ENCODE measurements at regions not wholly inside any gene's neighbourhood (a gene's known extent, or its start where the extent isn't known, plus 50 kb on each side); places are given as distances from the start of the nearest gene placed in this dataset.
"Not testable (repeated sequence)": the region's sequence is repeated elsewhere in the genome, so short reads cannot be mapped to it uniquely, and the experiment has no call there.

DNA sequence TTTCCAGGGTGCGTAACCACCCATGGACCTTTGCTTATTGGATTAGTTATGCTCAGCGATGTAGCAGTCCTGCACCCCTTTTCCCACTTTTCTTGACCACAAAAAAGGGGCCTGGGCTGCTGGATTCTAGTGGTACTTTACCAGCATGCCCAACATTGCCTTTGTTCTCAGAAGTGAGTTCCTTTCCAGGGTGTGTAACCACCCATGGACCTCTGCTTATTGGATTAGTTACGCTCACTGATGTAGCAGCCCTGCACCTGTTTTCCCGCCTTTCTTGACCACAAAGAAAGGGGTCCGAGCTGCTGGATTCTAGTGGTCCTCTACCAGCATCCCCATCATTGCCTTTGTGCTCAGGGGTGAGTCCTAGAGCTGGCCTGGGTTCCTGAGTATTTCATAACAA, 138.2 kb downstream of the COX18 start:
- Histone ChIP-seq H3K14ac (ENCODE audit: insufficient read depth, low read length) (no peak overlapping the region), H2BK15ac (ENCODE audit: low read depth, low read length) (no peak overlapping the region), H2AFZ (ENCODE audit: low read length) (no peak overlapping the region), H3K27me3 (ENCODE audit: insufficient read depth, low read length) (no peaks in the 10 kb centered on the region), H3T11ph (ENCODE audit: low read length) (no peak overlapping the region), H4K91ac (ENCODE audit: insufficient read length, low read depth, low read length) (no peak overlapping the region), H3K56ac (ENCODE audit: insufficient read length, low read depth, low read length) (no peak overlapping the region), H2AK5ac (ENCODE audit: insufficient read length, low read length) (no peak overlapping the region), H4K5ac (ENCODE audit: insufficient read length, low read depth, low read length) (no peak overlapping the region), H2BK120ac (ENCODE audit: low read depth, low read length, poor library complexity, severe bottlenecking) (no peak overlapping the region), H2BK12ac (ENCODE audit: insufficient read length, low read depth, low read length) (no peak overlapping the region), H4K20me1 (ENCODE audit: control insufficient read depth, insufficient read depth, insufficient read length) (no peaks in the 10 kb centered on the region), H3K27ac (ENCODE audit: insufficient read length, low read depth, low read length) (no peak overlapping the region), H3K4ac (ENCODE audit: low read depth, low read length) (no peak overlapping the region), H3K23me2 (ENCODE audit: insufficient read length, low read depth, low read length, poor library complexity, severe bottlenecking) (no peaks in the 10 kb centered on the region), H3K79me2 (ENCODE audit: insufficient read depth, low read length) (no peaks in the 10 kb centered on the region), H3K4me2 (ENCODE audit: insufficient read depth, insufficient read length, low read length) (no peak overlapping the region), H2BK20ac (ENCODE audit: low read depth, low read length, poor library complexity, severe bottlenecking) (no peak overlapping the region), H2BK5ac (ENCODE audit: insufficient read length, low read length) (no peak overlapping the region), H4K8ac (replicated peaks; ENCODE audit: insufficient read length, low read depth, low read length) (no peak overlapping the region), H3K4me1 (ENCODE audit: insufficient read depth, low read length) (no peaks in the 10 kb centered on the region; the same call in 1 of the 2 replicates), H3K9me3 (ENCODE audit: control insufficient read depth, low read depth, low read length) (no peaks in the 10 kb centered on the region), H3K9ac (ENCODE audit: extremely low read depth, insufficient read length, low read length) (no peak overlapping the region), H3K18ac (ENCODE audit: insufficient read length, low read depth, low read length) (no peak overlapping the region), H3K79me1 (ENCODE audit: insufficient read depth, low read depth, low read length, poor library complexity, severe bottlenecking) (no peaks in the 10 kb centered on the region), H3K23ac (ENCODE audit: insufficient read length, low read depth, low read length) (no peak overlapping the region)
- Mint-ChIP-seq H3K4me3 (no peak overlapping the region), H3K27ac (no peak overlapping the region), H3K4me1 (peaks cover 3% of the 10 kb centered on the region in 2 experiments; a peak in 3 of 4 replicates), H3K9me3 (peaks cover 0 to 1% of the 10 kb centered on the region in 2 experiments; a peak in 3 of 5 replicates), H3K27me3 (ENCODE audit: low read depth) (no peaks in the 10 kb centered on the region; the same call in 1 of the 2 replicates), H3K36me3 (ENCODE audit: insufficient read depth in 1 of 3, low read depth in 3 of 3) (no peaks in the 10 kb centered on the region)
- no peak for DNase-seq
- no CpG with 5 or more reads among the region's 5 CpGs for WGBS (ENCODE audit: extremely low coverage, insufficient read length, low lambda C conversion rate)
- TF ChIP-seq, protein P1, sequence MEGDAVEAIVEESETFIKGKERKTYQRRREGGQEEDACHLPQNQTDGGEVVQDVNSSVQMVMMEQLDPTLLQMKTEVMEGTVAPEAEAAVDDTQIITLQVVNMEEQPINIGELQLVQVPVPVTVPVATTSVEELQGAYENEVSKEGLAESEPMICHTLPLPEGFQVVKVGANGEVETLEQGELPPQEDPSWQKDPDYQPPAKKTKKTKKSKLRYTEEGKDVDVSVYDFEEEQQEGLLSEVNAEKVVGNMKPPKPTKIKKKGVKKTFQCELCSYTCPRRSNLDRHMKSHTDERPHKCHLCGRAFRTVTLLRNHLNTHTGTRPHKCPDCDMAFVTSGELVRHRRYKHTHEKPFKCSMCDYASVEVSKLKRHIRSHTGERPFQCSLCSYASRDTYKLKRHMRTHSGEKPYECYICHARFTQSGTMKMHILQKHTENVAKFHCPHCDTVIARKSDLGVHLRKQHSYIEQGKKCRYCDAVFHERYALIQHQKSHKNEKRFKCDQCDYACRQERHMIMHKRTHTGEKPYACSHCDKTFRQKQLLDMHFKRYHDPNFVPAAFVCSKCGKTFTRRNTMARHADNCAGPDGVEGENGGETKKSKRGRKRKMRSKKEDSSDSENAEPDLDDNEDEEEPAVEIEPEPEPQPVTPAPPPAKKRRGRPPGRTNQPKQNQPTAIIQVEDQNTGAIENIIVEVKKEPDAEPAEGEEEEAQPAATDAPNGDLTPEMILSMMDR (conservative IDR thresholded peaks at IDR 0.05): no peak

DNA sequence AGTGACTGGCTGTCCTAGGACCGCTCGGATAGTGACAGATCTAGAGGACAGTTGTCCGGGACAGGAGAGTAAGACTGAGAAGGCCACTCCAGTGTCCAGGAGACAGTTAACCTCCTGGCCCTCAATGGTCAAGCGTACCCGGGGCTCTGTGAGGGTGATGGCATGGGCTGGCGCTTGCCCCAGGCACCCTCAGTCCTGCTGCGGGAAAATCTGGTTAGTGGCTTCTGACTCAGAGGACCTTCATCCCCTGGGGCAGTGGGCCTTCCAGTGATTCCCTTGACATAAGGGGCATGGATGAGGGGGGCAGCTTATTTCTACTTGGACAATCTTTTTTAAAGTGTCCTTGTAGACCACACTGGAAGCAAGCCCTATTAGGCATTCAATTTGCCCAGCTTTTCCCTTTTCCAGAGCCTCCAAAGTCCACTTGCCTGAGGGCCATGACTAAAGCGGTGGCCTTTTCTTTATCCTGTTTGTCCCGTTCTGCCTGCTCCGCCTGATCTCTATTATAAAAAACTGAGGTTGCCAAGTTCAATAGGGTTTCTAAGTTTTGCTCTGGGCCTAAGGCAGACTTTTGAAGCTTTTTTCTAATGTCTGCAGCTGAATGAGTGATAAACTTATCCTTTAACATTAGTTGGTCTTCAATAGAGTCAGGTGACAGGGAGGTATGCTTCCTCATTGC, 139.8 kb downstream of the COX18 start:
- DNase-seq; H3K4ac ChIP-seq (ENCODE audit: low read depth, low read length); H3T11ph ChIP-seq (ENCODE audit: low read length); H4K20me1 ChIP-seq (ENCODE audit: control insufficient read depth, insufficient read depth, insufficient read length); H3K9me3 Mint-ChIP-seq; H3K27ac ChIP-seq (ENCODE audit: insufficient read length, low read depth, low read length); H3K56ac ChIP-seq (ENCODE audit: insufficient read length, low read depth, low read length); H3K23ac ChIP-seq (ENCODE audit: insufficient read length, low read depth, low read length); H2BK12ac ChIP-seq (ENCODE audit: insufficient read length, low read depth, low read length); H3K9ac ChIP-seq (ENCODE audit: extremely low read depth, insufficient read length, low read length); H3K4me1 ChIP-seq (ENCODE audit: insufficient read depth, low read length); H3K27ac Mint-ChIP-seq; H3K4me3 Mint-ChIP-seq; H3K36me3 Mint-ChIP-seq (ENCODE audit: insufficient read depth in 1 of 3, low read depth in 3 of 3); H4K5ac ChIP-seq (ENCODE audit: insufficient read length, low read depth, low read length); H3K18ac ChIP-seq (ENCODE audit: insufficient read length, low read depth, low read length); H2AK5ac ChIP-seq (ENCODE audit: insufficient read length, low read length); H3K79me1 ChIP-seq (ENCODE audit: insufficient read depth, low read depth, low read length, poor library complexity, severe bottlenecking); H3K4me2 ChIP-seq (ENCODE audit: insufficient read depth, insufficient read length, low read length); H2BK120ac ChIP-seq (ENCODE audit: low read depth, low read length, poor library complexity, severe bottlenecking); H3K14ac ChIP-seq (ENCODE audit: insufficient read depth, low read length); H4K8ac ChIP-seq (replicated peaks; ENCODE audit: insufficient read length, low read depth, low read length); H4K91ac ChIP-seq (ENCODE audit: insufficient read length, low read depth, low read length); H3K27me3 ChIP-seq (ENCODE audit: insufficient read depth, low read length); H3K27me3 Mint-ChIP-seq (ENCODE audit: low read depth); H2BK5ac ChIP-seq (ENCODE audit: insufficient read length, low read length); H3K23me2 ChIP-seq (ENCODE audit: insufficient read length, low read depth, low read length, poor library complexity, severe bottlenecking); H3K79me2 ChIP-seq (ENCODE audit: insufficient read depth, low read length); H3K4me1 Mint-ChIP-seq; H2BK20ac ChIP-seq (ENCODE audit: low read depth, low read length, poor library complexity, severe bottlenecking); H2BK15ac ChIP-seq (ENCODE audit: low read depth, low read length); H3K9me3 ChIP-seq (ENCODE audit: control insufficient read depth, low read depth, low read length); H2AFZ ChIP-seq (ENCODE audit: low read length): not testable (repeated sequence)
- WGBS (ENCODE audit: extremely low coverage, insufficient read length, low lambda C conversion rate): no CpG with 5 or more reads among the region's 10 CpGs

All from H9 (cell line).